GM19397 (cell line): ENCODE measurements at regions not wholly inside any gene's neighbourhood (a gene's known extent, or its start where the extent isn't known, plus 50 kb on each side); places are given as distances from the start of the nearest gene placed in this dataset.
"Not testable (repeated sequence)": the region's sequence is repeated elsewhere in the genome, so short reads cannot be mapped to it uniquely, and the experiment has no call there.

ENCODE experiments used
- ATAC-seq: cut with Tn5 transposase; IDR thresholded peaks from one replicate; pipeline ENCODE4 v1.9.1; 2021; ENCODE audit warnings: mild to moderate bottlenecking, moderate library complexity; ENCODE audit not compliant: unreplicated experiment

- no peak for ATAC-seq
Observed at GRCh38 chr2:133624551-133624950, 56.3 kb upstream of the NCKAP5 start.

- no peak for ATAC-seq
Observed at GRCh38 chr2:133627741-133628140, 59.5 kb upstream of the NCKAP5 start.

- ATAC-seq = no peak
Observed at GRCh38 chr2:133633309-133633708, 65.0 kb upstream of the NCKAP5 start.

- ATAC-seq = no peak
Observed at GRCh38 chr2:133633881-133634409, 65.7 kb upstream of the NCKAP5 start.

GRCh38 chr2:133635131-133635530, 66.9 kb upstream of the NCKAP5 start:
- ATAC-seq = no peak

- ATAC-seq = no peak
Observed at GRCh38 chr2:133636287-133636686, 68.0 kb upstream of the NCKAP5 start.

- no peak for ATAC-seq
Observed at GRCh38 chr2:133640103-133640502, 71.8 kb upstream of the NCKAP5 start.

- no peak for ATAC-seq
Observed at GRCh38 chr2:133641497-133641896, 73.2 kb upstream of the NCKAP5 start.

- ATAC-seq = no peak
Observed at GRCh38 chr2:133641942-133642725, 73.9 kb upstream of the NCKAP5 start.

- no peak for ATAC-seq
Observed at GRCh38 chr2:133642791-133643191, 74.5 kb upstream of the NCKAP5 start.

GRCh38 chr2:133643863-133644262, 75.6 kb upstream of the NCKAP5 start:
- no peak for ATAC-seq

- ATAC-seq = no peak
Observed at GRCh38 chr2:133644846-133645245, 76.6 kb upstream of the NCKAP5 start.

GRCh38 chr2:133647386-133647785, 79.1 kb upstream of the NCKAP5 start:
- not testable (repeated sequence) for ATAC-seq

GRCh38 chr2:133651861-133652260, 83.6 kb upstream of the NCKAP5 start:
- no peak for ATAC-seq

GRCh38 chr2:133652398-133652797, 84.1 kb upstream of the NCKAP5 start:
- ATAC-seq = no peak

GRCh38 chr2:133653056-133653455, 84.8 kb upstream of the NCKAP5 start:
- no peak for ATAC-seq

- ATAC-seq = no peak
Observed at GRCh38 chr2:133654949-133655348, 86.7 kb upstream of the NCKAP5 start.

GRCh38 chr2:133655610-133656009, 87.3 kb upstream of the NCKAP5 start:
- no peak for ATAC-seq

GRCh38 chr2:133657591-133657990, 89.3 kb upstream of the NCKAP5 start:
- no peak for ATAC-seq

- ATAC-seq = no peak
Observed at GRCh38 chr2:133658020-133658903, 90.0 kb upstream of the NCKAP5 start.

GRCh38 chr2:133660510-133660909, 92.2 kb upstream of the NCKAP5 start:
- ATAC-seq = no peak

- no peak for ATAC-seq
Observed at GRCh38 chr2:133661392-133661791, 93.1 kb upstream of the NCKAP5 start.
